Neural progenitor cell (in vitro differentiated cells): ENCODE measurements at regions not wholly inside any gene's neighbourhood (a gene's known extent, or its start where the extent isn't known, plus 50 kb on each side); places are given as distances from the start of the nearest gene placed in this dataset.
A peak's percentile ranks its signal among the peaks of the same experiment; 100 is the strongest.
"Not testable (repeated sequence)": the region's sequence is repeated elsewhere in the genome, so short reads cannot be mapped to it uniquely, and the experiment has no call there.

ENCODE experiments used
- DNase-seq: peaks from one replicate; pipeline ENCODE4 v3.0.0-alpha.2; 2016; ENCODE audit warnings: low spot score
- H2AFZ ChIP-seq: fragments of 200-600 bp; sonication (generic); replicated peaks from 2 replicates; pipeline ENCODE4 v1.6.1; 2016; ENCODE audit warnings: antibody characterized with exemption
- H3F3A ChIP-seq: fragments of 200-600 bp; sonication (generic); 2 replicates; pipeline ENCODE4 v1.6.1; 2016; ENCODE audit warnings: antibody characterized with exemption, low read depth
- H3K27ac ChIP-seq: fragments of 200-600 bp; sonication (generic); 2 replicates; pipeline ENCODE4 v1.5.1; 2016; ENCODE audit warnings: mild to moderate bottlenecking
- H3K27me3 ChIP-seq: fragments of 200-600 bp; sonication (generic); 2 replicates; pipeline ENCODE4 v1.6.1; 2016; ENCODE audit warnings: mild to moderate bottlenecking, moderate library complexity
- H3K36me3 ChIP-seq: fragments of 200-600 bp; sonication (generic); 2 replicates; pipeline ENCODE4 v1.5.1; 2016
- H3K4me1 ChIP-seq: fragments of 200-600 bp; sonication (generic); 2 replicates; pipeline ENCODE4 v1.6.1; 2016; ENCODE audit warnings: mixed run types
- H3K4me2 ChIP-seq: fragments of 200-600 bp; sonication (generic); 2 replicates; pipeline ENCODE4 v1.6.1; 2016
- H3K4me3 ChIP-seq: fragments of 200-600 bp; sonication (generic); 2 replicates; pipeline ENCODE4 v1.5.1; 2016
- H3K79me2 ChIP-seq: fragments of 200-600 bp; sonication (generic); 2 replicates; pipeline ENCODE4 v1.6.1; 2016; ENCODE audit warnings: low read depth
- H3K9ac ChIP-seq: fragments of 200-600 bp; sonication (generic); 2 replicates; pipeline ENCODE4 v1.6.1; 2016
- H3K9me3 ChIP-seq: fragments of 200-600 bp; sonication (generic); 2 replicates; pipeline ENCODE4 v1.5.1; 2016; ENCODE audit warnings: low read depth
- H4K20me1 ChIP-seq: fragments of 200-600 bp; sonication (generic); 2 replicates; pipeline ENCODE4 v1.6.1; 2016; ENCODE audit warnings: low read depth
- H3K27ac Mint-ChIP-seq: 3 replicates; pipeline ENCODE4 v1.8.0; 2021; ENCODE audit warnings: mixed read lengths
- H3K27me3 Mint-ChIP-seq: 2 replicates; pipeline ENCODE4 v1.8.0; 2022; ENCODE audit warnings: low read depth, mild to moderate bottlenecking, inconsistent platforms, moderate library complexity, mixed read lengths; ENCODE audit not compliant: insufficient read depth
- H3K36me3 Mint-ChIP-seq: 3 replicates; pipeline ENCODE4 v1.8.0; 2021; ENCODE audit warnings: mixed read lengths
- H3K4me1 Mint-ChIP-seq: 3 replicates; pipeline ENCODE4 v1.8.0; 2021; ENCODE audit warnings: mixed read lengths
- H3K4me3 Mint-ChIP-seq: 3 replicates; pipeline ENCODE4 v1.8.0; 2021; ENCODE audit warnings: mild to moderate bottlenecking, moderate library complexity, mixed read lengths
- H3K9me3 Mint-ChIP-seq: 3 replicates; pipeline ENCODE4 v1.8.0; 2020; ENCODE audit warnings: mixed read lengths
- CTCF ChIP-seq: fragments of 200-600 bp; sonication (generic); IDR thresholded peaks from 2 replicates; pipeline ENCODE4 v1.5.1; 2017; ENCODE audit warnings: antibody characterized with exemption, mild to moderate bottlenecking

- DNase-seq, H3K27ac ChIP-seq, H4K20me1 ChIP-seq, H3K4me2 ChIP-seq, H3F3A ChIP-seq, H2AFZ ChIP-seq, H3K9ac ChIP-seq, H3K4me3 Mint-ChIP-seq, H3K9me3 Mint-ChIP-seq, H3K4me1 Mint-ChIP-seq, H3K27me3 ChIP-seq, H3K27ac Mint-ChIP-seq, H3K79me2 ChIP-seq, H3K36me3 Mint-ChIP-seq, H3K36me3 ChIP-seq, H3K4me3 ChIP-seq, H3K9me3 ChIP-seq, H3K27me3 Mint-ChIP-seq, H3K4me1 ChIP-seq: not testable (repeated sequence)
Observed at GRCh38 chr7:76809856-76810255, 182.8 kb upstream of the POMZP3 start.

DNA sequence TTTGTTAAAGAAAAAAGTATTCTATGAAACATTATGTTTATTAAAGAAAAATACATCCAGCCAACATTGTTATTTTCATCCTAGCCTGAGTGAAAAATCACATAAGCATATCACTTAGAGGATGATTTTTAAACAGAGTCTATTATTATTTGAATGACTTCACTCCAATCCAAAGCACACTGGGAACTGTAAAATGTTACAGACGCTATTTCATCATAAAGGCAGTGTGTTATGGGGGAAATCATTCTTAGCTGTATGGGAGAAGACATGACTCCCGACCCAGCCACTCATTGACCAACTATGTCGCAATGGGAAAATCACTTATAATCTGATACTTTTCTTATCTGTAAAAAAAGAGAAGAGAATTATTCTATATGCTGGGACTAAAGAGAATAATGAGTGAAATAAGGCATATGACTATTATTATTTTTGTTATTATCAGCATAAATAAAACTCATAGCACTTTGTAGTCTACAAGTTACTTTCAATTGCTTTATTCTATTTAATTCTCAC lies 180.6 kb upstream of the POMZP3 start:
- H3K27ac ChIP-seq, H3K4me1 ChIP-seq, H3F3A ChIP-seq, H3K27ac Mint-ChIP-seq, H3K9me3 Mint-ChIP-seq, H3K36me3 Mint-ChIP-seq, H3K4me1 Mint-ChIP-seq, H3K4me3 Mint-ChIP-seq, H3K79me2 ChIP-seq, DNase-seq, H3K9me3 ChIP-seq, H3K27me3 Mint-ChIP-seq, H3K4me3 ChIP-seq, H3K36me3 ChIP-seq, H3K9ac ChIP-seq, H4K20me1 ChIP-seq, H2AFZ ChIP-seq, H3K4me2 ChIP-seq, H3K27me3 ChIP-seq: not testable (repeated sequence)

DNA sequence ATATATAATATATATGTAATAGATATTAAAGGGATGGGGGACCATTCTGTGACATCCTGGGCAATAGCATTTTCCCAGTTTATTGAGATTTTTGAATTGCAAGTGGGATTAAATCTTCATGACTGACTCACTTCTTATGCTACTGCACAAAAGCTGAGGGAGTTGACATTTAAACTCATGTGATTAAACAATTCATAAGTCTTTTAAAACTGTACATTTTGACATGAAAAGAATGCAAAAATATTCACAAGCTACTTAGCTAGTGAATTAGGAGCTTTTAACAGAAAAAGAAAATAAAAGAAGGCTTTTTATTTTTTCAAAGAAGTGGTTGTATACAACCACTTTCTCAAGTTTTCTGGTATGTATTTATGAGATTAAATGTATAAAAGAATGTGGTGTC lies 179.4 kb upstream of the POMZP3 start:
- not testable (repeated sequence) for DNase-seq, H3K36me3 Mint-ChIP-seq, H3F3A ChIP-seq, H3K27me3 Mint-ChIP-seq, H3K27ac ChIP-seq, H3K9ac ChIP-seq, H3K9me3 Mint-ChIP-seq, H2AFZ ChIP-seq, H3K27ac Mint-ChIP-seq, H4K20me1 ChIP-seq, H3K4me3 Mint-ChIP-seq, H3K27me3 ChIP-seq, H3K4me1 Mint-ChIP-seq, H3K79me2 ChIP-seq, H3K9me3 ChIP-seq, H3K36me3 ChIP-seq, H3K4me1 ChIP-seq, H3K4me3 ChIP-seq, H3K4me2 ChIP-seq

DNA sequence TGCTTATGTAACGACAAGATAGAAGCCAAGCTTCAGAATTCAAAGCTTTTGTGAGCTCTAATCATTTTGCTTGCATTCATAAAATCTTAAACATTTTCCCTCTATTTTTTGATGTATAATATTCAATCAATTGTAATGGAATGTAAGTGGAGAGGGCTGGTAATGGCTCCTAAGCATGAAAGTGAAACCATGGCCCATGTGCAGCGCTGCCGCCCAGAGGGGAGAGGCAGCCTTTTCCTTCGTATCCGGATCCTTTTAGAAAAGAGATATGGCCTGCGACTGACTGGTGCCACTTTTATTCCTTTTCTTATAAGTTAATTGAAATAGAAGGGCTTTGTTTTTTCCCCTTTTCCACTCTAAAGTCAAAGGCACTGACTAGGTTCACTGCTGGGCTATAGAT lies 178.9 kb upstream of the POMZP3 start:
- not testable (repeated sequence) for H3K4me1 Mint-ChIP-seq, H3K9me3 ChIP-seq, H3K4me2 ChIP-seq, H3K4me1 ChIP-seq, H3K79me2 ChIP-seq, H3K36me3 ChIP-seq, H3K27me3 Mint-ChIP-seq, H3K4me3 ChIP-seq, H3K9me3 Mint-ChIP-seq, H3K4me3 Mint-ChIP-seq, H2AFZ ChIP-seq, H3K27ac Mint-ChIP-seq, H3K27me3 ChIP-seq, H3K36me3 Mint-ChIP-seq, H3K27ac ChIP-seq, H4K20me1 ChIP-seq, H3F3A ChIP-seq, DNase-seq, H3K9ac ChIP-seq
- TF ChIP-seq CTCF, result peak; percentile 22

DNA sequence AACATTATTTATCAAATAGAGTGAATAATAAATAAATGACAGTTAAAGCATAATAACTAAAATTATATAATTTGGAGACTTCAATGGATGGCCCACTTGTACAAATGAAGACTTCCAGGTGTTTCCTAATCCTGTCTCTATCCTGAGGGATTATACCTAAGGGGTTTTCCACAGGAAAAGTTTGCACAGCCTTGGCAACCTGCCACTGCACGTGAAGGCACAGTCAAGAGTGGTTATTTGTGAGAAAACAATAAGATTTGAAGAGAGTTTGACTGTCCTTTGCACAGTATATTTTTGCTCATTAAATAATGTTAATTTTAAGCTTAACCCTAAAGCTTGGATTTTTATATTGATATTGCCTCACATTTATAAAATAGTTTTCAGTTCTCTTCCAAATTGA lies 178.2 kb upstream of the POMZP3 start:
- not testable (repeated sequence) for H3K36me3 Mint-ChIP-seq, H3K27ac ChIP-seq, H3K27me3 Mint-ChIP-seq

GRCh38 chr7:76797639-76798038 lies 170.6 kb upstream of the POMZP3 start:
- H3K36me3 Mint-ChIP-seq, H3K36me3 ChIP-seq, H3K4me3 ChIP-seq, H3K4me3 Mint-ChIP-seq, H3K9ac ChIP-seq, H3K4me1 Mint-ChIP-seq, H4K20me1 ChIP-seq, H3K9me3 Mint-ChIP-seq, H3K27ac ChIP-seq, DNase-seq, H3K4me2 ChIP-seq, H2AFZ ChIP-seq, H3K79me2 ChIP-seq, H3K4me1 ChIP-seq, H3K27me3 ChIP-seq, H3K27ac Mint-ChIP-seq, H3K27me3 Mint-ChIP-seq, H3K9me3 ChIP-seq, H3F3A ChIP-seq: not testable (repeated sequence)

More for the DNA sequence above, 178.2 kb upstream of the POMZP3 start:
- not testable (repeated sequence) for H3K9me3 Mint-ChIP-seq, H2AFZ ChIP-seq, H3K27me3 ChIP-seq, H3F3A ChIP-seq, H3K4me3 Mint-ChIP-seq, H3K27ac Mint-ChIP-seq, DNase-seq, H3K36me3 ChIP-seq, H4K20me1 ChIP-seq, H3K4me1 Mint-ChIP-seq, H3K9ac ChIP-seq, H3K9me3 ChIP-seq, H3K4me3 ChIP-seq, H3K79me2 ChIP-seq, H3K4me2 ChIP-seq, H3K4me1 ChIP-seq

- not testable (repeated sequence) for H3K27me3 ChIP-seq, H3K4me3 Mint-ChIP-seq, H3K36me3 Mint-ChIP-seq, H3K4me2 ChIP-seq, H3K9me3 ChIP-seq, H3K4me3 ChIP-seq, DNase-seq, H3K27ac ChIP-seq, H4K20me1 ChIP-seq, H3K36me3 ChIP-seq, H3K9ac ChIP-seq, H3K4me1 ChIP-seq, H3K4me1 Mint-ChIP-seq, H3K79me2 ChIP-seq, H3K27me3 Mint-ChIP-seq, H3K27ac Mint-ChIP-seq, H2AFZ ChIP-seq, H3F3A ChIP-seq, H3K9me3 Mint-ChIP-seq
Observed at GRCh38 chr7:76780693-76781092, 153.6 kb upstream of the POMZP3 start.
